ENCODE measurements at regions not wholly inside any gene's neighbourhood (a gene's known extent, or its start where the extent isn't known, plus 50 kb on each side); places are given as distances from the start of the nearest gene placed in this dataset.

DNA sequence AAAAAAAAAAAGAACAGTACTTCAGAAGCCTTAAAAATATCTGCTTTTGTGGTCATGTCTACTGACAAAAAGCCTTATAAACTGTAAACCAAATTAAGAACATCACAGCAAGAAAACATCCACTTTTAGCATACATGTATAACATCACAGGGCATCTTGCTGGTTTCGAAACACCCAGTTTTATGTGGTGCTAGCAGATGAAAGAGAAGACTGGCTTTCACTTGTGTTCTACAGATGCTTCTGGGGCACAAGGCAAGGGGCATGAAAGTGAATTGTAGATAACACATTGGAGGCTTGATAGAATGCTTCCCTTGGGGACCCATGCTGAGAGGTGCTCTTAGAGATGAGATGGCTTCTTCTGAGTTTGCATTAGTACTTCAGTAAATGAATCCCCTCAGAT, 543.7 kb upstream of the PKN2 start:
- BruUV-seq (replicated peaks) = no TSS peak

GRCh38 chr1:88141499-88142074, 542.5 kb upstream of the PKN2 start:
- 3% methylated on average over 6 of the region's 6 CpGs for WGBS (ENCODE audit: insufficient coverage, insufficient replicate concordance, low lambda C conversion rate, missing lambda C conversion rate)
- Histone ChIP-seq H3K4me2 (ENCODE audit: control insufficient read depth, insufficient read depth) (no peak overlapping the region), H3K79me2 (ENCODE audit: control insufficient read depth, insufficient read depth, low read length) (no peaks in the 10 kb centered on the region), H3K27me3 (replicated peaks in 1 of 2; ENCODE audit: control insufficient read depth in 2 of 2, insufficient read depth in 2 of 2, low read length in 1 of 2) (no peaks in the 10 kb centered on the region), H3K4me1 (ENCODE audit: control insufficient read depth, insufficient read depth, low read length) (no peaks in the 10 kb centered on the region), H3K9me3 (replicated peaks; ENCODE audit: control insufficient read depth, insufficient read depth, low read length) (no peaks in the 10 kb centered on the region), H3K4me3 (no peak overlapping the region), H3K27ac (ENCODE audit: control insufficient read depth, insufficient read depth) (no peak overlapping the region), H3K36me3 (ENCODE audit: control insufficient read depth in 2 of 2, insufficient read depth in 2 of 2, low read length in 1 of 2) (no peaks in the 10 kb centered on the region), H4K20me1 (ENCODE audit: control insufficient read depth, insufficient read depth) (no peaks in the 10 kb centered on the region), H2AFZ (ENCODE audit: control insufficient read depth, low read depth, low read length) (peak overlapping the region; percentile 3; the same call in 1 of the 2 replicates), H3K9ac (ENCODE audit: control insufficient read depth, insufficient read depth, low read length) (no peak overlapping the region)
- BruUV-seq (replicated peaks) = no TSS peak
- ChIA-PET RAD21 (ENCODE audit: unreplicated experiment) (no interaction called here), CTCF (interaction anchor here (0.7 to 1.1 kb wide), 2 partner anchors 9 to 309 kb away, joined by 3 to 4 read pairs; no protein-coding TSS in a partner anchor), SMC1A (ENCODE audit: uncharacterized antibody, unreplicated experiment) (interaction anchor here (0.7 to 1.8 kb wide), 2 partner anchors 9 to 135 kb away, joined by 4 read pairs; no protein-coding TSS in a partner anchor), POLR2A (no interaction called here)
- DNase-seq (ENCODE audit: low read depth, low spot score) = no peak
- in situ Hi-C loops (cut with MboI) = no loop called here
- FAIRE-seq = no peak
- intact Hi-C loops (cut with micrococcal nuclease; ENCODE audit: unreplicated experiment) = no loop called here
- peak; percentile 75 for ATAC-seq
- TF ChIP-seq IRF4 (IDR thresholded peaks at IDR 0.05; ENCODE audit: low read depth, low read length) (no peak), ZBTB40 (IDR thresholded peaks at IDR 0.05; ENCODE audit: borderline replicate concordance) (no peak), PAX5 (IDR thresholded peaks at IDR 0.05; ENCODE audit: borderline replicate concordance, low read depth, low read length) (no peak), SMARCA5 (IDR thresholded peaks at IDR 0.05) (no peak), IKZF2 (IDR thresholded peaks at IDR 0.05) (0 out of 4 replicates have a peak, but pooled peaks of 1 of the 2 experiments have one; percentile 22), NR2F1 (conservative IDR thresholded peaks at IDR 0.05) (no peak)
- TF ChIP-seq, protein P1, sequence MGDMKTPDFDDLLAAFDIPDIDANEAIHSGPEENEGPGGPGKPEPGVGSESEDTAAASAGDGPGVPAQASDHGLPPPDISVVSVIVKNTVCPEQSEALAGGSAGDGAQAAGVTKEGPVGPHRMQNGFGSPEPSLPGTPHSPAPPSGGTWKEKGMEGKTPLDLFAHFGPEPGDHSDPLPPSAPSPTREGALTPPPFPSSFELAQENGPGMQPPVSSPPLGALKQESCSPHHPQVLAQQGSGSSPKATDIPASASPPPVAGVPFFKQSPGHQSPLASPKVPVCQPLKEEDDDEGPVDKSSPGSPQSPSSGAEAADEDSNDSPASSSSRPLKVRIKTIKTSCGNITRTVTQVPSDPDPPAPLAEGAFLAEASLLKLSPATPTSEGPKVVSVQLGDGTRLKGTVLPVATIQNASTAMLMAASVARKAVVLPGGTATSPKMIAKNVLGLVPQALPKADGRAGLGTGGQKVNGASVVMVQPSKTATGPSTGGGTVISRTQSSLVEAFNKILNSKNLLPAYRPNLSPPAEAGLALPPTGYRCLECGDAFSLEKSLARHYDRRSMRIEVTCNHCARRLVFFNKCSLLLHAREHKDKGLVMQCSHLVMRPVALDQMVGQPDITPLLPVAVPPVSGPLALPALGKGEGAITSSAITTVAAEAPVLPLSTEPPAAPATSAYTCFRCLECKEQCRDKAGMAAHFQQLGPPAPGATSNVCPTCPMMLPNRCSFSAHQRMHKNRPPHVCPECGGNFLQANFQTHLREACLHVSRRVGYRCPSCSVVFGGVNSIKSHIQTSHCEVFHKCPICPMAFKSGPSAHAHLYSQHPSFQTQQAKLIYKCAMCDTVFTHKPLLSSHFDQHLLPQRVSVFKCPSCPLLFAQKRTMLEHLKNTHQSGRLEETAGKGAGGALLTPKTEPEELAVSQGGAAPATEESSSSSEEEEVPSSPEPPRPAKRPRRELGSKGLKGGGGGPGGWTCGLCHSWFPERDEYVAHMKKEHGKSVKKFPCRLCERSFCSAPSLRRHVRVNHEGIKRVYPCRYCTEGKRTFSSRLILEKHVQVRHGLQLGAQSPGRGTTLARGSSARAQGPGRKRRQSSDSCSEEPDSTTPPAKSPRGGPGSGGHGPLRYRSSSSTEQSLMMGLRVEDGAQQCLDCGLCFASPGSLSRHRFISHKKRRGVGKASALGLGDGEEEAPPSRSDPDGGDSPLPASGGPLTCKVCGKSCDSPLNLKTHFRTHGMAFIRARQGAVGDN (IDR thresholded peaks at IDR 0.05) = 0 out of 2 replicates have a peak, but pooled peaks have one; percentile 17

More for the DNA sequence above, 543.7 kb upstream of the PKN2 start:
- no peaks in the 10 kb centered on the region for H3K9me3 ChIP-seq (replicated peaks; ENCODE audit: control insufficient read depth, insufficient read depth, low read length)
- no peaks in the 10 kb centered on the region for H4K20me1 ChIP-seq (ENCODE audit: control insufficient read depth, insufficient read depth)
- H3K9ac ChIP-seq (ENCODE audit: control insufficient read depth, insufficient read depth, low read length) = no peak overlapping the region
- no peak overlapping the region for H2AFZ ChIP-seq (ENCODE audit: control insufficient read depth, low read depth, low read length)
- ChIA-PET CTCF (interaction anchor here (1.1 kb wide), 1 partner anchor 10 kb away, joined by 3 read pairs; no protein-coding TSS in a partner anchor), POLR2A (no interaction called here), SMC1A (ENCODE audit: uncharacterized antibody, unreplicated experiment) (interaction anchor here (0.8 to 1.7 kb wide), 2 partner anchors 16 to 29 kb away, joined by 3 to 5 read pairs; no protein-coding TSS in a partner anchor), RAD21 (ENCODE audit: unreplicated experiment) (no interaction called here)
- no peak overlapping the region for H3K27ac ChIP-seq (ENCODE audit: control insufficient read depth, insufficient read depth)
- 33% methylated on average over 1 of the region's 1 CpG for whole genome bisulfite sequencing (ENCODE audit: insufficient coverage, insufficient replicate concordance, low lambda C conversion rate, missing lambda C conversion rate)
- peak; percentile 75 for ATAC-seq
- no peaks in the 10 kb centered on the region for H3K4me1 ChIP-seq (ENCODE audit: control insufficient read depth, insufficient read depth, low read length)
- no peaks in the 10 kb centered on the region for H3K36me3 ChIP-seq (ENCODE audit: control insufficient read depth in 2 of 2, insufficient read depth in 2 of 2, low read length in 1 of 2)
- H3K79me2 ChIP-seq (ENCODE audit: control insufficient read depth, insufficient read depth, low read length) = no peaks in the 10 kb centered on the region
- H3K4me3 ChIP-seq = no peak overlapping the region
- no peaks in the 10 kb centered on the region for H3K27me3 ChIP-seq (replicated peaks in 1 of 2; ENCODE audit: control insufficient read depth in 2 of 2, insufficient read depth in 2 of 2, low read length in 1 of 2)
- intact Hi-C loops (cut with micrococcal nuclease; ENCODE audit: unreplicated experiment) = no loop called here
- TF ChIP-seq POU2F2 (IDR thresholded peaks at IDR 0.05; ENCODE audit: borderline replicate concordance, low read depth, low read length) (no peak), MEF2B (IDR thresholded peaks at IDR 0.05; ENCODE audit: partially characterized antibody, poor library complexity, severe bottlenecking) (peak; percentile 37)
- in situ Hi-C loops (cut with MboI) = no loop called here
- DNase-seq (ENCODE audit: low read depth, low spot score) = no peak
- no peak for FAIRE-seq
- H3K4me2 ChIP-seq (ENCODE audit: control insufficient read depth, insufficient read depth) = no peak overlapping the region

All from GM12878 (cell line).